Adipocyte (in vitro differentiated cells): ENCODE measurements at regions not wholly inside any gene's neighbourhood (a gene's known extent, or its start where the extent isn't known, plus 50 kb on each side); places are given as distances from the start of the nearest gene placed in this dataset.
"Not testable (repeated sequence)": the region's sequence is repeated elsewhere in the genome, so short reads cannot be mapped to it uniquely, and the experiment has no call there.

Experiments used
- DNase-seq: peaks from one replicate; pipeline ENCODE4 v3.0.0-alpha.2; 2015; ENCODE audit warnings: low read depth
- H3K27me3 ChIP-seq: replicated peaks from 2 replicates; pipeline ENCODE4 v1.7.0; 2013; ENCODE audit warnings: mild to moderate bottlenecking, low read length, moderate library complexity; ENCODE audit not compliant: control insufficient read depth, insufficient read depth
- H3K36me3 ChIP-seq: 2 replicates; pipeline ENCODE4 v1.7.0; 2013; ENCODE audit warnings: low read length, mild to moderate bottlenecking, moderate library complexity; ENCODE audit not compliant: control insufficient read depth, insufficient read depth, severe bottlenecking
- H3K4me1 ChIP-seq: 2 replicates; pipeline ENCODE4 v1.7.0; 2013; ENCODE audit warnings: mild to moderate bottlenecking, low read length, moderate library complexity; ENCODE audit not compliant: control insufficient read depth, insufficient read depth
- H3K4me3 ChIP-seq: 2 replicates; pipeline ENCODE4 v1.7.0; 2013; ENCODE audit warnings: mild to moderate bottlenecking, low read length, moderate library complexity
- H3K9ac ChIP-seq: 2 replicates; pipeline ENCODE4 v1.7.0; 2013; ENCODE audit warnings: mild to moderate bottlenecking, low read length, moderate library complexity
- H3K9me3 ChIP-seq: 2 replicates; pipeline ENCODE4 v1.7.0; 2013; ENCODE audit warnings: mild to moderate bottlenecking, low read length, moderate library complexity; ENCODE audit not compliant: control insufficient read depth

- peaks cover 5% of the 10 kb centered on the region for H3K9me3 ChIP-seq
- no peak overlapping the region for H3K4me3 ChIP-seq
- no peaks in the 10 kb centered on the region for H3K36me3 ChIP-seq
- DNase-seq: no peak
- no peaks in the 10 kb centered on the region for H3K4me1 ChIP-seq
- no peak overlapping the region for H3K9ac ChIP-seq
- H3K27me3 ChIP-seq: no peaks in the 10 kb centered on the region
Measured at GRCh38 chr19:56894626-56895025, 54.1 kb upstream of the PEG3 start.

GRCh38 chr19:56896095-56896494 is 55.6 kb upstream of the PEG3 start:
- H3K4me3 ChIP-seq: no peak overlapping the region
- H3K4me1 ChIP-seq: no peaks in the 10 kb centered on the region
- no peaks in the 10 kb centered on the region for H3K36me3 ChIP-seq
- no peak for DNase-seq
- H3K27me3 ChIP-seq: no peaks in the 10 kb centered on the region
- H3K9ac ChIP-seq: no peak overlapping the region
- peaks cover 11% of the 10 kb centered on the region for H3K9me3 ChIP-seq

GRCh38 chr19:56899943-56900342 is 59.4 kb upstream of the PEG3 start:
- no peaks in the 10 kb centered on the region for H3K4me1 ChIP-seq
- H3K4me3 ChIP-seq: no peak overlapping the region
- H3K27me3 ChIP-seq: no peaks in the 10 kb centered on the region
- DNase-seq: no peak
- H3K9me3 ChIP-seq: peaks cover 7% of the 10 kb centered on the region
- no peak overlapping the region for H3K9ac ChIP-seq
- H3K36me3 ChIP-seq: no peaks in the 10 kb centered on the region

- no peak overlapping the region for H3K9ac ChIP-seq
- H3K4me3 ChIP-seq: no peak overlapping the region
- DNase-seq: no peak
- no peaks in the 10 kb centered on the region for H3K27me3 ChIP-seq
- H3K4me1 ChIP-seq: no peaks in the 10 kb centered on the region
- H3K36me3 ChIP-seq: no peaks in the 10 kb centered on the region
- H3K9me3 ChIP-seq: peaks cover 7% of the 10 kb centered on the region
Measured at GRCh38 chr19:56900573-56901097, 60.1 kb upstream of the PEG3 start.

DNA sequence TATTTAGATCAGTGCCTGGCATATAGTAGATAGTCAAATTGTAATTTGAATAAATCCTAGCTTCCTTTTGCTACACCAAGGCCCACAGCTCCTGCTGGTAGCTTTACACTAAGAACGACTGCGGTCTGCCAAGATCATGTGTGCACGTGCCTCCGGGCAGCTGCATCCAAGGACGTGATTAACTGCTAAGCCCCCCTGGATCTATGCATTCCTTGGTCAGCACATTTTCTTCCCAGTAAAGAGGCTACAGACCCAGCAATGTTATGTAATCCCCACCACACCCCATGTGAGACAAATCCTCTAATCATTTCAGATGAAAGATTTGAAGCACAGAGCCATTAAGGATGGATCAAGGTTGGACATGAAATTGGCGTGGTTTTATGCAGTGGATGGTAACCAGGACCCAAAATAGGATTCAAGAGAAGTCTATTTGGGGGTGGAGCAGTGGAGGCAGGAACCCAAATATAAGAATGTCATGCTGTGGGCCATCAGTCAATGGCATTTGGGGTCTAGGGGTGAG is 65.2 kb upstream of the PEG3 start:
- no peaks in the 10 kb centered on the region for H3K36me3 ChIP-seq
- no peaks in the 10 kb centered on the region for H3K4me1 ChIP-seq
- no peak overlapping the region for H3K4me3 ChIP-seq
- H3K9me3 ChIP-seq: peaks cover 6% of the 10 kb centered on the region
- no peak for DNase-seq
- no peak overlapping the region for H3K9ac ChIP-seq
- no peaks in the 10 kb centered on the region for H3K27me3 ChIP-seq

GRCh38 chr19:56912401-56913112 is 72.0 kb upstream of the PEG3 start:
- DNase-seq: no peak
- Histone ChIP-seq H3K9me3 (peaks cover 3% of the 10 kb centered on the region), H3K4me1 (no peaks in the 10 kb centered on the region), H3K36me3 (no peaks in the 10 kb centered on the region), H3K27me3 (no peaks in the 10 kb centered on the region), H3K4me3 (no peak overlapping the region), H3K9ac (no peak overlapping the region)

GRCh38 chr19:56913113-56913455 is 72.6 kb upstream of the PEG3 start:
- not testable (repeated sequence) for H3K27me3 ChIP-seq, DNase-seq, H3K4me1 ChIP-seq, H3K9ac ChIP-seq, H3K9me3 ChIP-seq, H3K4me3 ChIP-seq, H3K36me3 ChIP-seq

GRCh38 chr19:56916528-56916927 is 76.0 kb upstream of the PEG3 start:
- no peak for DNase-seq

DNA sequence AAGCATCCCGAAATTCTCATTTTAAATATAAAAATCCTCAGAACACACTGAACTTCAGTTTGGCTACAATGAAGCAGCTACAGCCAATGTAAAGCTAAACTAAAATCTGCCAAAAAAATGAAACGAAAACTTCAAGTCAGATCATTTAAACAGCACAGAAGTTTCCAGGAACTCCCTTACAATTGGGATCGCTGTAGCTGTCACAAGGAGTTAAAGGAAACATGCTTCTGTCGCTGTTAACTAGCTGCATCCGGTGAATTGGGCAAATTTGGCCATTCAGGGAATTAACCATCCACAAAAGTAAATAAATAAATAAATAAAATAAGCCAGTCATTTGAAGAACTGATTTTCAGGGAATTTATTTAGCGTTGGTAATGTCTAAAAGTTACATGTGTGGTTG is 77.0 kb upstream of the PEG3 start:
- Histone ChIP-seq H3K9ac (no peak overlapping the region), H3K4me3 (no peak overlapping the region), H3K36me3 (no peaks in the 10 kb centered on the region), H3K9me3 (no peaks in the 10 kb centered on the region), H3K27me3 (no peaks in the 10 kb centered on the region), H3K4me1 (no peaks in the 10 kb centered on the region)
- DNase-seq: no peak

More at GRCh38 chr19:56916528-56916927, 76.0 kb upstream of the PEG3 start:
- H3K9ac ChIP-seq: no peak overlapping the region
- no peaks in the 10 kb centered on the region for H3K36me3 ChIP-seq
- H3K4me1 ChIP-seq: no peaks in the 10 kb centered on the region
- no peaks in the 10 kb centered on the region for H3K9me3 ChIP-seq
- no peak overlapping the region for H3K4me3 ChIP-seq
- H3K27me3 ChIP-seq: no peaks in the 10 kb centered on the region

DNA sequence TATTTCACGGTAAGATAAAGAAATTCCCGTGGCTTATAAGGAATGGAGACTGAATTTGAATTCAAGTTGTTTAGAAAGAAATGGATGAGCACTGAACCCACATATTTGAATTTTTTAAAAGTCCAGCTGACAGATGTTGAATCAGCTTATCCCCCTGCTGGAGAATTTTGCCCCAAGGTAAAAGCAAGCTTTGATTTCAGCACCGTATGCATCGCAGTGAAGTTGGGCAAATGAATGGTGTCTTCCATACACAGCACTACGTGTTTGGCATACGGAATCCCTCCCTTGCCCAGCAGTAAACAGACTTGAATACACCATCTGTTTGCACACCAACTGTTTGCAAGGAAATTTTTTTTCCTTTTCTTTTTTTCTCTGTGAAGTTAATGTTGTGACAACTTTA is 77.5 kb upstream of the PEG3 start:
- Histone ChIP-seq H3K4me1 (no peaks in the 10 kb centered on the region), H3K9me3 (no peaks in the 10 kb centered on the region), H3K4me3 (no peak overlapping the region), H3K36me3 (no peaks in the 10 kb centered on the region), H3K9ac (no peak overlapping the region), H3K27me3 (no peaks in the 10 kb centered on the region)
- DNase-seq: no peak

GRCh38 chr19:56918682-56919307 is 78.3 kb upstream of the PEG3 start:
- H3K9me3 ChIP-seq: no peaks in the 10 kb centered on the region
- H3K9ac ChIP-seq: no peak overlapping the region
- no peaks in the 10 kb centered on the region for H3K4me1 ChIP-seq
- H3K27me3 ChIP-seq: no peaks in the 10 kb centered on the region
- H3K36me3 ChIP-seq: no peaks in the 10 kb centered on the region
- no peak overlapping the region for H3K4me3 ChIP-seq
- DNase-seq: no peak
